K562 (cell line): ENCODE measurements at regions not wholly inside any gene's neighbourhood (a gene's known extent, or its start where the extent isn't known, plus 50 kb on each side); places are given as distances from the start of the nearest gene placed in this dataset.

Source experiments
- ARID1B ChIP-seq: fragments of 450-650 bp; IDR thresholded peaks from 2 replicates; pipeline ENCODE4 v1.6.1; 2016; ENCODE audit warnings: antibody characterized with exemption, mild to moderate bottlenecking, inconsistent platforms
- CEBPG ChIP-seq, 3 experiments: fragments of 200-800 bp in 1 of 3; sonication (Bioruptor generic) in 1 of 3; sonication (generic) in 1 of 3; formaldehyde crosslinking in 1 of 3; IDR thresholded peaks in 2 of 3; conservative IDR thresholded peaks in 1 of 3; 2 replicates each; pipeline versions ENCODE4 v1.6.1 to v1.8.0; 2016 to 2022; ENCODE audit warnings: missing compliant biosample characterization in 2 of 3, missing genetic modification characterization in 2 of 3, mild to moderate bottlenecking in 1 of 3, missing genetic modification reagents in 1 of 3
- IRF1 ChIP-seq: sonication (generic); formaldehyde crosslinking; IDR thresholded peaks from 2 replicates; pipeline ENCODE4 v1.8.0; 2022; ENCODE audit warnings: missing genetic modification reagents, mild to moderate bottlenecking, borderline replicate concordance
- IRF2 ChIP-seq: sonication (generic); formaldehyde crosslinking; IDR thresholded peaks from 2 replicates; pipeline ENCODE4 v1.8.1; 2022; ENCODE audit warnings: mild to moderate bottlenecking, missing genetic modification reagents
- MTA2 ChIP-seq: fragments of 450-650 bp; IDR thresholded peaks from 2 replicates; pipeline ENCODE4 v1.6.1; 2016; ENCODE audit warnings: low read depth
- REST ChIP-seq, 2 experiments: fragments of 450-650 bp; formaldehyde crosslinking in 1 of 2; IDR thresholded peaks; 2 replicates each; pipeline versions ENCODE4 v1.4.0 to v1.6.1; 2014 to 2020; ENCODE audit warnings: mild to moderate bottlenecking in 2 of 2, borderline replicate concordance in 1 of 2, low read depth in 1 of 2
- SREBF2 ChIP-seq: sonication (generic); formaldehyde crosslinking; IDR thresholded peaks from 2 replicates; pipeline ENCODE4 v1.4.0; 2020; ENCODE audit warnings: mild to moderate bottlenecking, missing genetic modification reagents
- YBX1 ChIP-seq: fragments of 450-650 bp; IDR thresholded peaks from 2 replicates; pipeline ENCODE4 v1.7.1; 2016; ENCODE audit warnings: mild to moderate bottlenecking
- ZNF316 ChIP-seq: fragments of 450-650 bp; IDR thresholded peaks from 2 replicates; pipeline ENCODE4 v1.6.1; 2016
- ZNF584 ChIP-seq: fragments of 200-800 bp; sonication (Bioruptor generic); IDR thresholded peaks from 2 replicates; pipeline ENCODE4 v1.6.1; 2016; ENCODE audit warnings: low read depth, mild to moderate bottlenecking, missing genetic modification characterization, missing compliant biosample characterization
- TF ChIP-seq, protein P1 (sequence below), 2 experiments: fragments of 450-650 bp; IDR thresholded peaks; 2 replicates each; pipeline ENCODE4 v1.6.1; 2018; ENCODE audit warnings: mild to moderate bottlenecking in 2 of 2, low read depth in 1 of 2; ENCODE audit not compliant: partially characterized antibody in 2 of 2
- TF ChIP-seq, protein P2 (sequence below): fragments of 450-650 bp; formaldehyde crosslinking; IDR thresholded peaks from 2 replicates; pipeline ENCODE4 v1.4.0; 2022; ENCODE audit warnings: mild to moderate bottlenecking, moderate library complexity

DNA sequence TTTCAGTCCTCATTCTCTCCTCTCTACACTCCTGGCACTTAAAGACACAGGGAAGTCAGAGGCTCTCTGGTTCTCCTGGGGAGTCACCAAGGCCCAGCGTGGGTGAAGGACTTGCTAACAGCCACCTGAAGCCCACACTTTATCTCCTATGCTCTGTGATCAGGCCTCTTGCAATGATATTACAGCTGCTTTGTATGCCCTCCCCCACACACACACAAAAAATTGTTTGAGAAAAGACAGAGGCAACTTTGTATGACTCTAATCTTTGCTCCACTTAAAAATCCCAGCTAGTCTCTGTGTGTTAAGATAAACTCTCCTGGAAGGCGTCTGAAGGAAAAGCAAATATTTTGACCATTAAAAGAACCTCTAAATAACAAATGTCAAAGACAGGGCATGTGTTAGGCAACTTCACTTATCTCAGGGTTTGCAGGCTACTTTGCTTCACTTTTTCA lies 507.2 kb downstream of the TNS3 start (continued):
- TF ChIP-seq REST (IDR thresholded peaks at IDR 0.05; ENCODE audit: borderline replicate concordance) (no peak), REST (CRISPR knock-in tag; IDR thresholded peaks at IDR 0.05; ENCODE audit: low read depth) (no peak), IRF1 (CRISPR knock-in tag) (no peak), ZNF316 (no peak), ZNF584 (CRISPR knock-in tag) (0 out of 2 replicates have a peak, but pooled peaks have one; percentile 45), SREBF2 (no peak), MTA2 (peak; percentile 54), CEBPG (CRISPR knock-in tag; IDR thresholded peaks at IDR 0.05) (no peak), CEBPG (tag; conservative IDR thresholded peaks at IDR 0.05 in 1 of 2, IDR thresholded peaks at IDR 0.05 in 1 of 2) (peak in 1 of 2 experiments; percentile 71; a peak in 2 of 4 replicates), YBX1 (no peak), ARID1B (peak; percentile 76), IRF2 (CRISPR knock-in tag) (no peak)
- TF ChIP-seq, protein P1, sequence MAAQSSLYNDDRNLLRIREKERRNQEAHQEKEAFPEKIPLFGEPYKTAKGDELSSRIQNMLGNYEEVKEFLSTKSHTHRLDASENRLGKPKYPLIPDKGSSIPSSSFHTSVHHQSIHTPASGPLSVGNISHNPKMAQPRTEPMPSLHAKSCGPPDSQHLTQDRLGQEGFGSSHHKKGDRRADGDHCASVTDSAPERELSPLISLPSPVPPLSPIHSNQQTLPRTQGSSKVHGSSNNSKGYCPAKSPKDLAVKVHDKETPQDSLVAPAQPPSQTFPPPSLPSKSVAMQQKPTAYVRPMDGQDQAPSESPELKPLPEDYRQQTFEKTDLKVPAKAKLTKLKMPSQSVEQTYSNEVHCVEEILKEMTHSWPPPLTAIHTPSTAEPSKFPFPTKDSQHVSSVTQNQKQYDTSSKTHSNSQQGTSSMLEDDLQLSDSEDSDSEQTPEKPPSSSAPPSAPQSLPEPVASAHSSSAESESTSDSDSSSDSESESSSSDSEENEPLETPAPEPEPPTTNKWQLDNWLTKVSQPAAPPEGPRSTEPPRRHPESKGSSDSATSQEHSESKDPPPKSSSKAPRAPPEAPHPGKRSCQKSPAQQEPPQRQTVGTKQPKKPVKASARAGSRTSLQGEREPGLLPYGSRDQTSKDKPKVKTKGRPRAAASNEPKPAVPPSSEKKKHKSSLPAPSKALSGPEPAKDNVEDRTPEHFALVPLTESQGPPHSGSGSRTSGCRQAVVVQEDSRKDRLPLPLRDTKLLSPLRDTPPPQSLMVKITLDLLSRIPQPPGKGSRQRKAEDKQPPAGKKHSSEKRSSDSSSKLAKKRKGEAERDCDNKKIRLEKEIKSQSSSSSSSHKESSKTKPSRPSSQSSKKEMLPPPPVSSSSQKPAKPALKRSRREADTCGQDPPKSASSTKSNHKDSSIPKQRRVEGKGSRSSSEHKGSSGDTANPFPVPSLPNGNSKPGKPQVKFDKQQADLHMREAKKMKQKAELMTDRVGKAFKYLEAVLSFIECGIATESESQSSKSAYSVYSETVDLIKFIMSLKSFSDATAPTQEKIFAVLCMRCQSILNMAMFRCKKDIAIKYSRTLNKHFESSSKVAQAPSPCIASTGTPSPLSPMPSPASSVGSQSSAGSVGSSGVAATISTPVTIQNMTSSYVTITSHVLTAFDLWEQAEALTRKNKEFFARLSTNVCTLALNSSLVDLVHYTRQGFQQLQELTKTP (IDR thresholded peaks at IDR 0.05; ENCODE audit: low read depth in 1 of 2, partially characterized antibody in 2 of 2), result no peak
- TF ChIP-seq, protein P2, sequence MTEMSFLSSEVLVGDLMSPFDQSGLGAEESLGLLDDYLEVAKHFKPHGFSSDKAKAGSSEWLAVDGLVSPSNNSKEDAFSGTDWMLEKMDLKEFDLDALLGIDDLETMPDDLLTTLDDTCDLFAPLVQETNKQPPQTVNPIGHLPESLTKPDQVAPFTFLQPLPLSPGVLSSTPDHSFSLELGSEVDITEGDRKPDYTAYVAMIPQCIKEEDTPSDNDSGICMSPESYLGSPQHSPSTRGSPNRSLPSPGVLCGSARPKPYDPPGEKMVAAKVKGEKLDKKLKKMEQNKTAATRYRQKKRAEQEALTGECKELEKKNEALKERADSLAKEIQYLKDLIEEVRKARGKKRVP (CRISPR knock-in tag), result 0 out of 2 replicates have a peak, but pooled peaks have one; percentile 33
